Activated CD8-positive, alpha-beta T cell treated with anti-CD3 and anti-CD28 coated beads for 36 hours (primary cell): ENCODE measurements at regions not wholly inside any gene's neighbourhood (a gene's known extent, or its start where the extent isn't known, plus 50 kb on each side); places are given as distances from the start of the nearest gene placed in this dataset.
"Not testable (repeated sequence)": the region's sequence is repeated elsewhere in the genome, so short reads cannot be mapped to it uniquely, and the experiment has no call there.

Experiments
- ATAC-seq: fragments of 200-7000 bp; cut with Tn5 transposase; one replicate; pipeline ENCODE4 v1.10.0; 2021; ENCODE audit warnings: mild to moderate bottlenecking, moderate library complexity
- CTCF ChIA-PET: fragments of 350-600 bp; sonication (Branson Sonifier 250); formaldehyde crosslinking; loops from one replicate; lab custom pipeline; 2021; ENCODE audit warnings: antibody characterized with exemption; lab: Charles Lee
- POLR2A ChIA-PET: fragments of 350-600 bp; sonication (Branson Sonifier 250); formaldehyde crosslinking; loops from one replicate; lab custom pipeline; 2021; ENCODE audit warnings: antibody characterized with exemption; lab: Charles Lee
- DNase-seq: peaks from one replicate; pipeline ENCODE4 v3.0.0-alpha.2; 2020
- H3K27ac Mint-ChIP-seq: one replicate; pipeline ENCODE4 v1.8.0; 2021; ENCODE audit warnings: mild to moderate bottlenecking, mixed read lengths
- H3K27me3 Mint-ChIP-seq: one replicate; pipeline ENCODE4 v1.8.0; 2021; ENCODE audit warnings: mixed read lengths
- H3K36me3 Mint-ChIP-seq: one replicate; pipeline ENCODE4 v1.8.0; 2021; ENCODE audit warnings: low read depth, mixed read lengths
- H3K4me1 Mint-ChIP-seq: one replicate; pipeline ENCODE4 v1.8.0; 2021; ENCODE audit warnings: low read depth, mixed read lengths
- H3K4me3 Mint-ChIP-seq: one replicate; pipeline ENCODE4 v1.8.0; 2021; ENCODE audit warnings: mild to moderate bottlenecking, moderate library complexity, mixed read lengths
- H3K9me3 Mint-ChIP-seq: one replicate; pipeline ENCODE4 v1.8.0; 2021; ENCODE audit warnings: mixed read lengths
- CTCF ChIP-seq: fragments of 200-600 bp; IDR thresholded peaks from one replicate; pipeline ENCODE4 v1.8.0; 2022; ENCODE audit warnings: antibody characterized with exemption, mild to moderate bottlenecking
- intact Hi-C: fragments of 100-400 bp; cut with micrococcal nuclease; formaldehyde crosslinking; loops from one replicate; pipeline ENCODE4 v1.10.0; 2022

DNA sequence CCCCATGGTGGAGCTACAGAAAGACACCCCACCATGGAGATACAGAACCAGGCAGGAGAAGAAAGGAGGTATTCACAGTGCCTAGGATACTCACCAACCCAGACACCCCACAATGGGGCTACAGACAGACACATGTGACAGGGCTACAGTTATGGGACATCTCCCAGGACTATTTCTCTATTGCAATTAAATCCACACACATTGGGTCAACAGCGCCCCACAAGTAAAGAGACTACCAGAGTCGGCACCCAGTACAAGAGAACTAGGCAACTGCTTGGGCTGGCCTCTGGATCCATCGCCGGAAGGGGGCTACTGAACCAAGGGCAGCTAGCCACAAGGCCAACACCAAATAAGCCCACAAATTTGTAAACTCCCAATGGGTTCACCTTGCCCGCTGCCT is 310.1 kb upstream of the NCKAP5 start:
- H3K9me3 Mint-ChIP-seq = no peaks in the 10 kb centered on the region
- no peak for DNase-seq
- H3K27ac Mint-ChIP-seq = no peak overlapping the region
- no peaks in the 10 kb centered on the region for H3K4me1 Mint-ChIP-seq
- no peaks in the 10 kb centered on the region for H3K36me3 Mint-ChIP-seq
- intact Hi-C loops = no loop called here
- ChIA-PET CTCF (interaction anchor here (1.1 kb wide), 1 partner anchor 9 kb away, joined by 3 read pairs; no protein-coding TSS in a partner anchor), POLR2A (no interaction called here)
- H3K4me3 Mint-ChIP-seq = no peak overlapping the region
- ATAC-seq = no peak
- no peak for TF ChIP-seq CTCF
- H3K27me3 Mint-ChIP-seq = peaks cover 26% of the 10 kb centered on the region

- POLR2A ChIA-PET = no interaction called here
- Mint-ChIP-seq H3K4me3 (no peak overlapping the region), H3K27ac (no peak overlapping the region), H3K9me3 (no peaks in the 10 kb centered on the region), H3K27me3 (peaks cover 26% of the 10 kb centered on the region), H3K36me3 (no peaks in the 10 kb centered on the region), H3K4me1 (no peaks in the 10 kb centered on the region)
- ATAC-seq (no peak), DNase-seq (no peak)
- CTCF ChIA-PET = no interaction called here
- TF ChIP-seq CTCF = no peak
- intact Hi-C loops = loop anchor here (10.0 kb wide), 1 partner anchor 205 kb away; no protein-coding TSS in a partner anchor
These were observed 311.4 kb upstream of the NCKAP5 start for GRCh38 chr2:133879703-133880102.

DNA sequence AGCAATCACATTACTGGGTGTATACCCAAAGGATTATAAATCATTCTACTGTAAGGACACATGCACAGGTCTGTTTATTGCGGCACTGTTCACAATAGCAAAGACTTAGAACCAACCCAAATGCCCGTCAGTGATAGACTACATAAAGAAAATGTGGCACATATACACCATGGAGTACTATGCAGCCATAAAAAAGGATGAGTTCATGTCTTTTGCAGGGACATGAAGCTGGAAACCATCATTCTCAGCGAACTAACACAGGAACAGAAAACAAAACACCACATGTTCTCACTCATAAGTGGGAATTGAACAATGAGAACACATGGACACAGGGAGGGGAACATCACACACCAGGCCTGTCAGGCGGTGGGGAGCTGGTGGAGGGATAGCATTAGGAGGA is 313.9 kb upstream of the NCKAP5 start:
- DNase-seq, ATAC-seq, CTCF ChIA-PET, H3K36me3 Mint-ChIP-seq, H3K4me1 Mint-ChIP-seq, POLR2A ChIA-PET, H3K4me3 Mint-ChIP-seq, H3K27ac Mint-ChIP-seq, H3K9me3 Mint-ChIP-seq: not testable (repeated sequence)
- intact Hi-C loops = loop anchor here (10.0 kb wide), 1 partner anchor 203 kb away; no protein-coding TSS in a partner anchor
- peaks cover 18% of the 10 kb centered on the region for H3K27me3 Mint-ChIP-seq

DNA sequence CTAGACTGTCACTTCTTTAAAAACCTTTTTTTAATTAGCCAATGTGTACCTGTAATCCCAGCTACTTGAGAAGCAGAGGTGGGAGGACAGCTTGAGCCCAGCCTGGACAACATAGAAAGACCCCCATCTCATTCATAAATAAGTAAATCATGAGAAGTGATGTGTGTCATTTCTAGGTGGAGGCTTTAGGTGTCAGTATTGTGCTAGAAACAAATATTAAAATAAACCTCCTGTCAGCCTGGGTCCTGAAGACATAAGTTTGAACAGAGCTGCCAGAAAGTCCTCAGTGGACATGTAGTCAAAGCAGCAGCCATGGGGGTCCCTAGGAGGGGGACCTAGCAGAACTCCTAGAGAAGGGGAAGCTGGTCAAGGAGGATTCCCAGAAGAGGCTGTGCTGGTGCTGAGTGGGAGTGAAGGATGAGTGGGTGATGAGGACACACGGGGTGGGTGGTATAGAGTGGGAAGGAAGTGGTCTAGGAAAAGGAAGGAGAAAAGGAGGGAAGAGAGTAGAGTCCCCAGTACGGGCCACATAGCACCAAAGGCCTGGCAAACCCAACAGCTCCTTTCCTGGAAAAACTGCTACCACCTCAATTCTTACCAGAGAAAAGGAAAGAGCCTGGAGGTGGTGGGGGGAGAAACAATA is 316.6 kb upstream of the NCKAP5 start:
- POLR2A ChIA-PET = no interaction called here
- H3K27ac Mint-ChIP-seq = no peak overlapping the region
- CTCF ChIA-PET = interaction anchor here (1.1 to 2.0 kb wide), 4 partner anchors 22 to 566 kb away, joined by 3 to 6 read pairs (median 3); no protein-coding TSS in a partner anchor
- DNase-seq = no peak
- no peaks in the 10 kb centered on the region for H3K9me3 Mint-ChIP-seq
- no peaks in the 10 kb centered on the region for H3K4me1 Mint-ChIP-seq
- no peaks in the 10 kb centered on the region for H3K36me3 Mint-ChIP-seq
- no peak overlapping the region for H3K4me3 Mint-ChIP-seq
- H3K27me3 Mint-ChIP-seq = peaks cover 21% of the 10 kb centered on the region
- intact Hi-C loops = loop anchor here (10.0 kb wide), 1 partner anchor 200 kb away; no protein-coding TSS in a partner anchor
- no peak for ATAC-seq
- no peak for TF ChIP-seq CTCF

DNA sequence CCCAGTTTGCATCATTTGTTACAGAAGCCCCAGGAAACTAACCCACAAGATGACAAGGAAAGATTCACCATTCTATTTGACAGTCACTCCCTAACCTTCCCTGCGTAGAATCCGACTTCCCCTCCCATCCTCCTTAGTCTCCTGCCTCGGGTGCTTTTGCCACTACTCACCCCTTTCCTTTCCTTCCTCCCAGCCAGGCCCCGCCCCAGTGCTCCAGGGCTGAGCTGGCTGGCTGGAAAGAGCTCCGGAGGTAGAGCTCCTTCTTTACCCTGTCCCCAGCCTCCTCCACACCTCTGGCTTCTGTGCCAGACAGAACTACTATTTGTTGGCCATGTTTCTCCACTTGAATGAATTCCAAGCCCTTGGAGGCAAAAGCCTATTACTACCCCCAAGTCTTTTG is 317.6 kb upstream of the NCKAP5 start:
- no peak for TF ChIP-seq CTCF
- intact Hi-C loops = loop anchor here (10.0 kb wide), 1 partner anchor 199 kb away; no protein-coding TSS in a partner anchor
- ChIA-PET CTCF (interaction anchor here (1.3 to 2.0 kb wide), 4 partner anchors 17 to 565 kb away, joined by 3 to 6 read pairs (median 3); no protein-coding TSS in a partner anchor), POLR2A (no interaction called here)
- no peak for DNase-seq
- H3K9me3 Mint-ChIP-seq = no peaks in the 10 kb centered on the region
- H3K27ac Mint-ChIP-seq = no peak overlapping the region
- no peaks in the 10 kb centered on the region for H3K36me3 Mint-ChIP-seq
- H3K4me3 Mint-ChIP-seq = no peak overlapping the region
- H3K27me3 Mint-ChIP-seq = peaks cover 17% of the 10 kb centered on the region
- no peak for ATAC-seq
- H3K4me1 Mint-ChIP-seq = no peaks in the 10 kb centered on the region
